Stimulated activated CD4-positive, alpha-beta T cell treated with anti-CD3 and anti-CD28 coated beads, Interleukin-15, amount 100 ng/mL, for 24 hours (primary cell): ENCODE measurements at regions not wholly inside any gene's neighbourhood (a gene's known extent, or its start where the extent isn't known, plus 50 kb on each side); places are given as distances from the start of the nearest gene placed in this dataset.

ENCODE experiments used
- DNase-seq: peaks from one replicate; pipeline ENCODE4 v3.0.0-alpha.2; 2020

DNA sequence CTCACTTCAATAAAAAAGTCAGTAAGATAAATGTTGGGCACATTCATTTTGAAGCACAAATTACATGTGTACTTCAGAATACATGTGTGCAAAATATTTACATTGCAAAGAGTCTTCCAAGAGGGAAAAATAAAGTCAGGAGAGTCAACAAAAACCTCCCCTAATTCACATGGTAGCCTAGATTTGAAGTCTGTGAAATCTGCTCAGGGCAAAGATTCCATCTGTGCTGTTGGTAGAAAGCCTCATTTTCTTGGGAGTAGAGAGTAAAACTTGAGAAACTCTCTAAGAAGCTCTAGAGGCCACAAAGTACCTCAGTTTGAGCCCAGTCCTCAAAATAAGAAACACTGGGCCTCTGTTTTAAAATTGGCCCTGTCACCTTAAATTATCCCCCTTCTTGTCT is 303.4 kb downstream of the RAB28 start:
- DNase-seq, result no peak

DNA sequence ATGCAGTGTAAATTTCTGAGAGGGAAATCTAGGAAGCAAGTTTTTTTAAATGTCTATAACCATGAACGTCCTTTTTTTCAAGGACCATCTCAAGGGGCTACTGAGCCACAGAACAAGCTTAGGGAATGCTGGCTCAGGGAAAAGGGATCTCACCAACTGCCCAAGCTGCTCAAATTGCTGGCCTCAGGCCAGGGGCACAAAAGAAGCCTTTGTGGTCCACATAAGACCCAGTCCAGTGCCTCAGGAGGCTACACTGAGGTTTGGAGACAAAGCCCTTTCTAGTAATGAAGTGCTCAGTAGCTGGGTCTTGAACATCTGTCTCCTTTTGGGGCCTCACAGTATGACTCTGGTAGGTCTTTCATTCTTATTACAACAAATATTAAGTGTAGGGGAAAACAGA is 305.5 kb downstream of the RAB28 start:
- no peak for DNase-seq

DNA sequence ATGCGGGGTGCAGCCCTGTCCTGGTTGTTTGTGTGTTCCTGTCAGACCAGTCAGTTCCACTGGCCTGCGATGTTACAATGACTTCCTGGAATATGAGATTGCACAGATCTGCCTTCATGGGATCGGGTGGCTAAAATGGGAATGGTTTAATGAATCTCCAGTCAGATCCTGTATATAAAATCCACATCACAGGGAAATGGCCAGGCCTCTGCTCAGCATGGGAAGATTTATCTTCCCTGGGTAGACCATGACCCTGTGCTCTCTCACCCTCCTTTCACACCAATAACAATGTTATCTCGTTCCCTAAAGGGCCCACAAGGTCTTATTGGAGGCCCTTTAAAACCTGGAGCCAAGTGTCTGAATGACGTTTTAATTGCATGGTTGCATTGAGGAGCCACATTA is 307.4 kb downstream of the RAB28 start:
- no peak for DNase-seq

DNA sequence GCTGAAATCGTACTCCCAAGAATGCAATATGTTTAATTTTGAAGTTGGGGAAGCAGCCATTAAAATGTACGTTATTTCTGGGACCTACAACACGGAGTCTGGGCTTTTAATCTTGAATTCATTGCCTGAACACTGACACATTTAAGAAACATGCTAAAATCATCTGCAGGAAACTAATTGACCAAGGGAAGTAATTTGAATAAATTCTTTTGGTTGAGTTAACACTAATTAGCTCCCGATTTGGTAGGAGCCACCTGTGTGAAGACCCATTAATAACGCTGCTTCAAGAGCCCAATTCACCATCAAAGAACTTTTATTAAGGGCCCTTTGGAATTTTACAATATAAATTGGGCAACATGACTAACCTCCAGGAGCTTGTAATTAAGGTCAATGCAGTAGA is 309.2 kb downstream of the RAB28 start:
- no peak for DNase-seq

DNA sequence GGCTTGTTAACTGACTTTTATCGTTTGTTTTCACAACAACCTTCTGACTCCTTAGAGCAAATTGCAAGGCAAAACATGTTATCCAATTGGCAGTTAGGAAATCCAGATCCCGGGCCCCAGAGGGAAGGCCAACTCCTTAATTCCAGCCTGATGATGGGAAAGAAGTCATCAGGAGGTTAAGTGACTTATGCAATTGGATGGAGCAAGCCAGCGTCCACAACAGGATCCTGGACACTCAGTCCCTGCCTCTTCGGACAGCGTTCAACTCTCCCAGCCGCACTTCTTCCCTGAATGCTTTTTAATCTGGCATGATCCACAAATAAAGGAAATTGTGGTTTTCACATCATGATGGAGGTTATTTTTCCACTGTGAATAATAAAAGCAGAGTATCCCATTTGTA is 310.1 kb downstream of the RAB28 start:
- DNase-seq, result no peak

DNA sequence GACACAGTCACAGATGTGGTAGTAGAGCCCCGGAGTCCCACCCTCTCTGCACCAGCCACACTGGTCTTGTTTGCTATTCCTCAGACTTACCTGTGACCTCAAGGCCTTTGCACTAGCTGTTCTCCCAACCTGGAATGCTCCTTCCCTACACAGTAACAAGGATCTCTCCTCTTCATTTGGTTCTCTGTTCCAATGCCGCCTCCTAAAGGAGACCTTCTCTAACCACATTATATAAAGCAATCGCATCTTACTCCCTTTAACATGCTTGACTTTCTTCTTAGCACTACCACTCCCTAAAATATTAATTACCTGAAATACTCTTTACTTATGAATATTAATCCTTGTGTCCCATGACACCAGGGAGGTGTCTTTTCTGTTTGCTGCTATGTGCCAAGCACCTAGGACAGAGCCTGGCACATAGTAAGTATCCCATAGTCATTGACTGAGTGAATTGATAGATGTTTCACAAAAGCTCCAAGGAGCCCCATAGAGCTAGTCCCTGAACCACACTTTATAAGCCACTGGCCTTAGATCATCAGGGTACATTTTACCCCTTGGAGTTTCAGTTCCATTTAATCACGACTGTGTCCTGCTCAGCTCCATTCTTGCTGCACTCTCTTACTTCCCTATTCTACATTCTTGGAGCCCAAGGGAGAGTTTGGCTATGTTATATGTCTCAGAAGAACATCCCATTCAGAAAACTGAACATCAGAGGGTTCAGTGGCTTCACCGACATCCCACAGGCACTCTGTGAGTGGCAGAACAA is 312.7 kb downstream of the RAB28 start:
- no peak for DNase-seq

DNA sequence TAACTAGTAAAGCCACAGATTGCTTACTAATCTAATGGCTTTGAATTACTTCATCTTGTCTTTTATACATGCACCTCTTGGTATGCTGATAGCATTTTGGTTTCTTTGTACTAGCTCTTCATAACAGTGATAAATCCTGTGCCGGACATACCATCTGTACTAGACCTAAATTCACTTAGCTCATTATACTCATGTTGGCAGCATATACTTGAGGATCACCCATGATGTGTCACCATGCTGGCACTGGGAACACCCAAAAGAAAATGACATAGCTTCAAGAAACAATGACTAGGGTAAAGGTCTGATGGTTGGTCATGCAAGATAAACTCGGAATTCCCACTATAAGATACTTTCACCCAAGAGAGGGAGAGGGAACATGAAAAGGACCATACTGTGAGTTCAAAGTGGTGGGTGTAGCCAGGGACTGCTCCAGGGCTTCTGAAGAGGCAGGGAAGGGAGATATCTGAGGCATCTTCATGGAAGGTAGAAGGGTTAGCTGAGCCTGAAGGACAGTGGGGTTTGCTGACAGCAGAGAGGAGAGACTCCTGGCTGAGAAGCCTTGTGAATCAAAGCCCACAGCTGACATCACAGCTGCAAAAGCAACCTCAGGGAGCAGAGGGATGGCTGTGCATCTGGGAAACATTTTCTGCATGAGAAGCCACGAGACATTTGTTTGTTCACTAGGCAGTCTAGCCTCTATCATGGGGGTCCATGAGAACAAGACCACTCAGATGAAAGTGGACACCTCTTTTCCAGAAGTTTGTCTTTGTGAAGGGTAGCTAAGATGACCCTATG is 314.2 kb downstream of the RAB28 start:
- DNase-seq, result no peak

DNA sequence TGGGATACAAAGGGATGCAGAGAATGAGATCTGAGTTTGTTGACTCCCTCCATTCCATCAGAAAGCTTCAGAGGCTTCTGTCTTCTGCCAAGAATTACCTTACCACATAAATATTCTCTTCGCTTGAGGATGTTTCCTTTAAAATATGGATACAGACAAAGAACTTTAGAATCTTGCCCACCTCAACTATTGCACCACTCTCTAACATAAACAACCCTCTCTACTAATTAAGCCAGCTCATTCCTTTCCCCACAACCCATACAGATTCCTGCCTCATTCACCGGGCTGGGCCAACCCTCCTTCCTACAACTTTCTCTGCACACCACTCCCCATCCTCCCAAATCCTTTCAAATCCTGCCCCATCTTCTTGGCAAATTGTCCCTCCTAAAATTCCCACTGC is 315.8 kb downstream of the RAB28 start:
- DNase-seq, result no peak

DNA sequence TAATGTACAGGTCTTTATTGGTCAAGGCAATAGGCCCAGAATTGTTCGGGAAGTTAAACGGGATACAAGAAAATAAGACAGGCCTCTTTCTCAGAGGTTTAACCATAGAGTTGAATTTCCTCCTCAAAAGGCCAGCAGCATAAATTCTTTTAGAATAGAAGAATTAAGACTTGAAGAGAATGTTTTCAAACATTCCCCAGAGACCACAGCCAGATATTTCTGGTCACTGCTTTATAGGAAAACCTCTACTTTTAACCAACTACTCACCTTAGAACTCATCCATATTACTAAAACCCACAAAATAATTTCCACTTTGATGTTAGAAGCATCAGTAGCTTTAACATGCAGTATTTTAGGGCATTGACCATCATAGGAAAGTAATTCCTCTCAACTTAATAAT is 317.9 kb downstream of the RAB28 start:
- DNase-seq, result no peak

DNA sequence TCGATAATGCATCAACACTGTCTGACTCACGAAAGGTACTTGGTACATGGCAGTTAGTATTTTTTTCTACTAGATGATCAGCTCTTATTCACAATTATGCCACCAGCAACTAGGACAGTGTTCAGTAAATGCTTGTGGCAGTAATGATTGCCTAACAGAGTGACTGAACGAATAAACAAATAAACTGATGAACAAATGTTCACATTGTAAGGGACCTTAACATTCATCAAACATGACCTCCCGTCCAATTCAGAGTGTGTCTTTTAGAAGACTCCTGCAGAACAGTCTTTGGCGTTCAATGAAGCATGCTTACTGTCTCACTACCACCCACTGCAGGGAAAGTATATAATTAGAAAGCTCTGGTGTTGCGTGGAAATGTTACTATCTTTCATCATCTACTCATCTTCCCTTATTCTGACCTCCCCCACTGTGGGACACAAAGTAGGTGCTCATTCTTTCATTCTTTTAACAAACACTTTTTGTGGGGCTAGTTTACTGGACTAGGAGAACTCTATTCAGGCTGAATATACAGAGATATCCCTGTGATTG is 319.3 kb downstream of the RAB28 start:
- DNase-seq, result no peak

DNA sequence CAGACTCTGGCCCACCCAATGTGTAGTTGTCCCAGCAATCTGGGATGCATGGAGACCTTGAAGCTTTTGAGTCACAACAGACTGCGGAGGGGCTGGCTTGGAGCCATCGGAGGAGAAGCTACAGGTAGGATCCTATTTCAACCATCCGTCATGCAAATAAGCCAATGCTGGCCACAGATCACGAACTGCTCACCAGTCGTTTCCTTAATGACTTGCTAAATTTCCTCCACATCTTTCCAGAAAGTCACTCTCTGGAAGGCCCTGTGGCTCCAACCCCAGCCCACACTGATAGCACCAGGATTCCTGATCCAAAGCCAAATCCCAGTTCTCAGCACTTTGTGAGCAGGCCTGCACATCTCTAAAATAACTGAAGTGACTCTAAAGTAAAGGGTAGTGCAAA is 321.3 kb downstream of the RAB28 start:
- no peak for DNase-seq

DNA sequence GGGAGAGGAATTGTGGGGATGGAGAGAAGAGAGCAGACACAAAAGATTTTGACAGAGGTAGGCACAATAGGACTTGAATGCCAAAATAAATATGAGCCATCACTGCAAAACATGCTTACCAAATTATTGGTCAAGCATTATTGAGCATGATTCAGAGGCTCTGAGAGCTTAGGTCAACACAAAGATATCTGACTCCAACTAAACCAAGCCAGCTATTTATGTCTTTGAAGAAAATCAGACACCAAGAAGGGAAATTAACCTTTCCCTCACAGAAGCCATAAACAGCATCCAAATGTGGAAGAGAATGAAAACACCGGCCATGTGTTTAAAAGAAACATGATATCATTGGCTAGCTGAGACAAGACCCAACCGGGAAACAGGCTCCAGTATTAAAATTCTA is 323.2 kb downstream of the RAB28 start:
- DNase-seq, result no peak

DNA sequence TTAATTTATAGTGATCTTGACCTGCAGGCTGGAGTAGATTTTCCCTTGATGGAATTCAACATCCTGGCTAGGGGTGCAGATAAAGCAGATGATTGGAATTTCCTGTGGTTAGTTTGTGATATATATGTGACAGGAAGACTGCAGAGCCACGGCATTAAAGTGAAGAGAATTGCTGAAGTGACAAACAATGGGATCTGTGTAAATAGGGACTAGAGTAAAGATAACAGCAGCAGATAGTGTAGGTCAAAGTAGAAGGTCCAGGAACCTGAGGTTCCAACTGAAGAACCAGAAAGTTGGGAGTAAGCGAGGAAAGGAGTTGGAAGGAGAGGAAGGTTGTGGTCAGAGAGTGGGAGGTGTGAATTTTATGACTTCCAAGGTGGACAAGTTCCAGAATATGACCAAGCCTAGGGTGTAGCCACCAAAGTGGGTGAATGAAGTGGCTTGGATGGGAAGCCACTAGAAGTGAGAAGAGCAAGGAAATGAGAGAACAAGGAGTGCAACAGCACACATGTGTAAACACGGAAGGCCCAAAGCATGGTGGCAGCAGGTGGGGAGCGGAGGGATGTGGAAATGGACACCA is 325.0 kb downstream of the RAB28 start:
- DNase-seq, result no peak

DNA sequence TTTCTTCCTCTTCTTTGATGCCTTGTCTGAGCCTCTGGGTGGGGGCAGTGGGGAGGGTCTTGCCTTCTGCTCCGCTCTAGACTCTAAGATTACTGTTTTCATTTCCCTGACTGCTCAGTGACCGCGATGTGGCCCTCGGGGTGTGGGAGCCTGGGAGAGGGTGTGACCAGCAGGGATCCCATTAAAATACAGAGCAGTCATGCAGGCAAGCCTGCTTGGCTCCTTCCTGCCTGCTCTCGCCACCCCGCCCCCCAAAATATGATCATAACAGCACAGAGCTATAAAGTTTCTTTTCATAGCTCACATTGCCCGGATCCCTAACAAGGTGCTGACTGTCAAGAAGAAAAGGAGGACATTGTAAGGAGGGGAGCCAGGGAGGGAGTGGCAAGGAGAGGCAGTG is 332.9 kb downstream of the RAB28 start:
- no peak for DNase-seq

DNA sequence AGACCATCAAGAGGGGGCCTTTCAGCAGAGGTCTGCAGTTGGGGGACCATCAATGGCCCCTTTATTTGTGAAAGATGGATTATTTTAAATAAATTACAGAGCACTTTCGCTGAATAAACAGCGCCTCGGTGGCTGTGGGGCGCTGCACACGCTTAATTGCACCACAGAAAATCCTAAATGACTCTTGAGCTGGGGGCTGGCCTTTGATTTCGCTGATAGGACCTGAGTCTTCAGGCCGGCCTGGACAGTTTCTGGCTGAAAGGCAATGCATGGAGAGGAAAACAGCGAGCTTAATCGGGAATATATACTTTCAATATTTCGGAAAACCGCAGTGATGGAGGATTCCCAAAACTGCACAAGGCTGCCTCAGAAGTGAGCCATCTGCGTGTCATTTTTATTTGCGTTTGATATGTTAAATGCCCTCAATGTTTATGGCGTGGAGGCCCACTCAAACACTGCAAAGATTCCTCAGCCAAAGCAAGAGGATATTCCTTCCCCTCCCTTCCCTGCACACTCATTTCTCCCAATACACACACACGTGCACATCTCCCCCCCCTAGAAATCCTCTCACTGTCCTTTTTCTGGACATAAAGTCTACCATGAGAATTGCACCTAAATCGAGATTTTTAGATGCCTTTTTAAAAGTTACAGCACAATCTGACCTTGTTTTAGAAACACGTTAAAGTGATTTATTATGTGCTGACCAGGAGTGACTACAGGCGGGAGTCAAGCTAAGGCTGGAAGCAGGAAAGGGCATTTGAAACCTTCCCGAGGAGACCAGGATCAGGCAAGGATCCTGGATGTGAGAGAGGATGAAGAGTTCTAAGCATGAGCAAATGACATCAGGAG is 340.7 kb downstream of the RAB28 start:
- DNase-seq, result no peak

DNA sequence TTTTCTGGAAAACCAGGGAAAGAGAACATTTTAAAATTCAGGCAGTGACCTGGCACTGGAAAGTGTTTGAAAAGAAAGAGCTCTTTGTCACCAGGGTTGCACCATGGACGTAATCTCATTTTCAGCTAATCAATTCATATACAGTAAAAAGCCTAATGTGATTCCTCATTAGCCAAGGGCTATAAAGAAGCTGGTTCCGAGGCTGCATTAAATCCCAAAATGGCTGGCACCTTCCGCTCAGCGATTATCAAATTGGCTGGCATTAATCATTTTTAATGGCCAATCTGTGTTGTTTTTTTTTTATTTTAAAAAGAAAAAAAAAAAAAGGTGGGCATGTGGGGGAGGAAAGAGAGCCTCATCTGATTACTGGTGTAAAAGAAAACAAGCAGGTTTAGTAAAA is 341.4 kb downstream of the RAB28 start:
- no peak for DNase-seq

DNA sequence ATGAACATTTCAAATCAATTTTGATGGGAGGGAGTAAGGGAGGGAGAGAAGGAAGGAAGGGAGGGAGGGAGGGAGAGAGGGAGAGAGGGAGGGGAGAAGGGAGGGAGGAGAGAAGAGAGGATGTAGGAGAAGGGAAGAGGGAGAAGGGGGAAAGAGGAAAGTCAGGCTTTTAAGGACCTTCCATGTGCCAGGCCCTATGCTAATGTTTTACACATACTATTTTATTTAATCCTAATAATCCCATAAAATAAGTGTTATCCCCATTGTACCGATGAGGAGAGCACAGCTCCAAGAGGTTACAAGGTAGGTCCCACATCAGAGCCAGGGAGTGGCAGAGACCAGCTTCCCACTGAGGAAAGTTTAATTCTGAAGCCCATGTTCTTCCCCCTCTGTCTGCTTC is 341.9 kb downstream of the RAB28 start:
- DNase-seq, result no peak

DNA sequence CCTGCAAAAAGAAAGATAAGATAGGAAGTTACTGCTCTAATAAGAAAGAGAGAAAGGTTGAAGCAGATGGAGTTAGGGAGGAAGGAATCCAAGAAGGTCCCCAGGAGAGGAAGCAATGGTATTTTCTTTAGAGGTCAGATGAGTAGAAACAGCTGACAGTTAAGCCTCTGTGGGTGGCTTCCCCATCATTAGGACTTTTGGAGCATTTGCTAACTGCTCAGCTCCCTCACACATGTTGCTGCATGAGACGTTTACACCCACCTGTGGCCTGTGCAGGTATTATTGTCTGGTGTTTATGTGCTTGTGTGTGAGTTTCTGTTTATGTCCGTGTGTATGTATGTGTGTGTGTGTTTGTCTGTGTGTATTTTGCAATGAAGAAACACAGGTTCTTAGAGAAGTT is 346.8 kb downstream of the RAB28 start:
- DNase-seq, result no peak

DNA sequence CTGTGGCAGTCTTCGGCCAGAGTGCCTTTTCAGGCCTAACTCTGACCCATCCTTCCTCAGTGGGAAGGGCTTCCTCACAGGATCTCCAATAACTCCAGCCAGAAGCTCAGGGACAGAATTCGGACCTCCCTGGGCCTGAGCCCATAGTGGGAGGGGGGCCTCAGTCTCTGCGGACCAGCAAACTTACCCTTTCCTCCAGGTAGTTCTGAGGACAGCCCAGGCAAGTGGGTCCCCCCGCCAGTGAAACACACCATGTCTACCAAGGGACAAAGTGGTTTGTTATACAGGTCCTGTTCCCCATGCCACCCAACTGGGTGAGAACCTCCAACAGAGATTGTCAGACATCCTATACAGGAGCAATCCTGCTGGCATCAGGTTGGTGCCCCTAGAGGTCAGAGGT is 350.4 kb downstream of the RAB28 start:
- DNase-seq, result no peak

DNA sequence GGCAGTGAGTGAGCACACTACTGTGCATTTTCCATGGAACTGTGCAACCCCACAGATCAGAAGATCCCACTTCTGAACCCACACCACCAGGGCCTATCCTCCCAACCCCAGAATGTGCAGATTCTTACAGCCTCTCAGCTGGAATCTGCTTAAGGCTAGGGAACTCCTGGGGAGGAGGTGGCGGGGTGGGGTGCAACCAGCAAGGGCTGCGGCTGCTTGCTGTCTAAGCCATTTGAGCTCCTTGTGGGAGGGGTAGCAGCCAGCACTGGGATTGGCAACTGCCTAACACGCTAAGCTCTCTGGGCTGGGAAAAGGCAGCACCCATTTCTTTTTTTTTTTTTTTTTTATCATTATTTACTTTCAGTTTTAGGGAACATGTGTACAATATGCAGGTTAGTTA is 353.3 kb downstream of the RAB28 start:
- DNase-seq, result no peak

DNA sequence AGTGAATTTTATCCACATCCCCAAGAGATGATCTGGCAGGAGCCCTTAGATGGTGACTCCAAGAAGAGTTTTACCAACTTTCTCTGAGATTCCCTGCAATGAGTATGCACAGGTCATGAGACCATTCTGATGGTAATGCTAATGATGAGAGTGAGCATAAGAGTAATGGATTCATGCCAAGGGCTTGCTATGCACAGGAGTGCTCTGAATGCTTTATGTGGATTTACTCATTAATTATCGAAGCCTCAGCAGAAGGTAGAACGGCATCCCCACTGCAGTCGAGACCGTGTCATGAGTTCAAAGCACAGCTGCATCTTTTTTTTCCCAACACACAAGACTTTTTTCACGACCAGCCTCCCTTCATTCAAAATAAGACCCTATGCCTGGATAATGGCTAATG is 355.0 kb downstream of the RAB28 start:
- no peak for DNase-seq

DNA sequence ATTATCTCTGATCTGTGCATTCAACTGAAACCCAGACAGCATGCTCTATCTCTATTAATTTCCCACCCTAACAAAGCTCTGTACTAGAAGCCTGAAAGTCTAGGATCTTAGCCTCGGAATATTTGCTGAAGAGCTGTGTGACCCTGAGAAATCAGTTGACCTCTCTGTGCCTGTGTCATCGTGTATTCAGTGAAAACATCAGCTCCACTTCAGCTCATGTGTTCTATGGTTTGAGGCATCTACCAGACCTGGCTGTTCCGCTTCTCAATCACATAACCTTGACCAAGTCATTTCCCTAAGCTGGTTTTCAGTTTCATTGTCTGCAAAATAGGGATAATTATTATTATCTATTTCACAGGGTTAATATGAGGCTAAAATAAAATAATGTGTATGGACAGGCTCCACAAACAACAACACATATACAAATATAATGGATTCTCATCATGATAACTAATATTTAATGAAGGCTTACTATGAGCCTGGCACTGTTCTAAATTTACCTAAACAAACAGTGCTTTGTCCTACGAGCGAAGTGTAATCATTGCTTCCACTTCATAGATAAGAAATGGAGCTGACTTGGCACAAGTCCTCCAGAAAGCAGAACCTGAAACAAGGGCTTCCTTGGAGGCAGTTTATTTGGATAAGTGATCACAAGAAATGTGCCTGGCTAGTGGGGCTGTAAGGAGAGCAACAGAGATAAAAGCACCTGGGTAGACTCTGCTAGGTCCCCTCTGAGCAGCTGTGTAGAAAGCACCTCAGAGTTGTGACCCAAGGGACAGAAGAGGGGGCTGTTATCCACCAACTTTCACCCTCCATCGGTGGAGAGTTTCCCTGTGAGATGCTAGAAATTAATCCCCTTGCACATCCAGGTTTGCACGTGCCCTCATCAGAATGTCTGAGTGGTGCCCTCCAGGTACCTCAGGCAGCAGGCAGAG is 356.9 kb downstream of the RAB28 start:
- no peak for DNase-seq
